ENCODE measurements at regions not wholly inside any gene's neighbourhood (a gene's known extent, or its start where the extent isn't known, plus 50 kb on each side); places are given as distances from the start of the nearest gene placed in this dataset.

GRCh38 chr1:55412060-55412459 lies 196.9 kb upstream of the USP24 start:
- no peak for DNase-seq
- intact Hi-C loops (cut with DNase I): no loop called here

DNA sequence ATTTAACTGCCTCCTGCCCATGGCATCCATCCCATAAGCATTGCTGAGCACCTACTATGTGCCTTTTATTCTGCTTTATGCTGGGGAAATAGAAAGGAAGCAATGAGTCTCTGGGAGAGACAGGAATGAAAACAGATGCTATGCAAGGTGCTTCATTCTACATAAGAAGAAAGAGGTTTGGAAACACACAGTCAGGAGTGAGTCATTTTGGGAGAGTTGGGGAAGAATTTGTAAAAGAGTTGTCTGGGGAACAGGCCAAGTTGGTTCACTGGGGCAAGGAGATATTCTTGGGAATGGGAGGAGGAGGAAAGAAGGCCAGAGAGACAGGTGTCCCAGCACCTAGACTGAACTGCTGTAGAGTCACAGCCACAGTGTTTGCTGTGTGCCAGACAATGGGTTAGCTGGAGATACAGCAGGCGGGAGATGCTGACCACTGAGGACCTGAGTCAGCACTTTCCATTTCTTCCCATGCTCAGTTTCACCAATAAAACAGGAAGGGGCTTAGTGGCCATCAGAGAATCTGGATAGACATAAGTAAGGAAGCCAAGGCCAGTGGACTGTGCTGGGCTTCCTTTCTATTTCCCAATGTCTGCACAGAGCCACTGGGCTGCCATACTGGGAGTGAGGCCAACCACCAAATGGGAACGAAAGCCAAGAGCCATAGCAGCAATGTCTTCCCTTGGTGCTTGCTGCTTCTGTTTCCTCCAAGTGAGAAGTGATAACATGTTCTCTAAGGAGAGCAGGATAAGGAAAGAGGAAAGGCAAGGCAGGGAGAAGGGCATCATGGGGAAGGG lies 187.7 kb upstream of the USP24 start:
- DNase-seq: no peak
- intact Hi-C loops (cut with DNase I): no loop called here

GRCh38 chr1:55402142-55402541 lies 187.0 kb upstream of the USP24 start:
- no peak for DNase-seq
- intact Hi-C loops (cut with DNase I): no loop called here

GRCh38 chr1:55400508-55400907 lies 185.3 kb upstream of the USP24 start:
- intact Hi-C loops (cut with DNase I): no loop called here

DNA sequence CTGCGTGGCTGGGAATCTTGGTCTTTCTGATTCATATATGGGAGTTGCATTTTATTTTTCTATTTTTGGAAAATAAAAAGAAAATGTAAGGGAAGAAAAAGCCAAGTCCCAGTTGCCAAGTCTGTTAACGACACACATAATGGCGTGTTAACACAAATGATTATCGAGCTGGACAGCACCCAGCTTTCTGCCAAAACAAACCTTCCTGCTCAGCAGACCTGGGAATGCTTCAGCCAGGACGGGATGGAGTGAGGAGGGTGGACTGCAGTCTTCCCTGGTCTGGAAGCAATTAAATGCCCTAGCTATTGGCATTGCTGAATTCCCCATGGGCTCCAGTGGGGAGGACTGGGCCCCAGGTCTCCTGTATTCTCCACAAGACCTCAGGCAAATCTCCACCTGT lies 184.2 kb upstream of the USP24 start:
- DNase-seq: no peak
- intact Hi-C loops (cut with DNase I): no loop called here

More at GRCh38 chr1:55400508-55400907, 185.3 kb upstream of the USP24 start:
- no peak for DNase-seq

- intact Hi-C loops (cut with DNase I): no loop called here
- no peak for DNase-seq
These were observed 181.3 kb upstream of the USP24 start for GRCh38 chr1:55396381-55396891.

DNA sequence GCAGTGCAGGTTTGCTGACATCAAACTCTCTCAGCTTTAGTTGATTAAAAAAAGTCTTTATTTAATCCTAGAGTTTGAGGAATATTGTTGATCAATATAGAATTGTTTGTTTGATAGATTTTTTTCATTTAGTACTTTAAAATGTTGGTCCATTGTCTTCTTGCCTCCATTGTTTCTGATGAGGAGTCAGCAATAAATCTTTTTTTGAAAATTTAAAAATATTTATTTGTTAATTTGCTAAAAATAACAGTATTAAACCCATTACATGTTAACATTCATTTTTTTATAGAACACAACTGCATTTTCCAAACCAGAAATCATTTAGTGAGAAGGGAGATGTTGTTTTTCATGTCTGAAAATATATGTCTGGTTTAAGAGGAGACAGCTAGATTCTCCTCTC lies 173.8 kb upstream of the USP24 start:
- DNase-seq: no peak
- intact Hi-C loops (cut with DNase I): no loop called here

- intact Hi-C loops (cut with DNase I): no loop called here
- DNase-seq: no peak
These were observed 172.0 kb upstream of the USP24 start for GRCh38 chr1:55387145-55387544.

DNA sequence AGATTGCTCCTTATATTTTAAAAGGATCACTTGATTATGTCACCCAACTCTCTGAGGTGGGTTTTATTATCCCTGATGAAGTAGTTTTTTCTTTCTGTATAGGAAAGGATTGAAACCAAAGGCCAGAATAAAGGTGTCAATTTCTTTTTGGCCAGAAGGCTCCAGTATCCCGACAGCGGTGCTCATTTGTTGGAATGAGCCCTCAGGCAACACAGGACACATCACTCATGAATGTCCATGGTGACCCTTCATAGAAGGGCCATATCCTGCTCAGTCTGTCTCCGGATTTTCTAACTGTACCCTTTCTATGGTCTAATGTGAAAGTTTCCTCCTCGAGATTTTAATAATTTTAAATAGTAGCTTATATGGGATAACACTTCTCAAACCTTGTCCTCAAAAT lies 171.3 kb upstream of the USP24 start:
- intact Hi-C loops (cut with DNase I): no loop called here
- DNase-seq: no peak

DNA sequence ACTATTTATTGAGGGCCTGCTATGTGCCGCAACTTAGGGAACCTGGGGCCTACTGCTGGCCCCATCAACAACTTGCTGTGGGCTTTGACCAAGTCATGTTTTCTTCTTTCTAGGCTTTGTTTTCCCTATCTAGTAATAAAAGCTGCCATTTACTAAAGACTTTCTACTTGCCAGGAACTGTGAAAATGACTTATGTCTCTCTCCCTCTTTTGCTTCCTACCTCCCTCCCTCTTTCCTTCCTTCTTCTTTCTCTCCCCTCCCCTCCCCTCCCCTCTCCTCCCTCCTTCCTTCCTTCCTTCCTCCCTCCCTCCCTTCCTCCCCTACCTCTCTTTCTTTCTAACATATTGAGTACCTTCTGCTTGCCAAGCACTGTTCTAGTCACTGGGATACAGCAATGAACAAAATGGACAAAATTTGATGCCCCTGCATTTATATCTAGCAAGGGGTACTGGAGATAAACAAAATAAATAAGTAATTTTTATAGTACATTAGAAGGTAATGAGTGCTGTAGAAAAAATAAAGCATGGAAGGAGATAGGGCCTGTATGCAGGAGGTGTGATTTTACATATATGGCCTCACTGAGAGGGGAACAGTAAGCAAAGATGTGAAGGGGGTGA lies 170.3 kb upstream of the USP24 start:
- no peak for DNase-seq

DNA sequence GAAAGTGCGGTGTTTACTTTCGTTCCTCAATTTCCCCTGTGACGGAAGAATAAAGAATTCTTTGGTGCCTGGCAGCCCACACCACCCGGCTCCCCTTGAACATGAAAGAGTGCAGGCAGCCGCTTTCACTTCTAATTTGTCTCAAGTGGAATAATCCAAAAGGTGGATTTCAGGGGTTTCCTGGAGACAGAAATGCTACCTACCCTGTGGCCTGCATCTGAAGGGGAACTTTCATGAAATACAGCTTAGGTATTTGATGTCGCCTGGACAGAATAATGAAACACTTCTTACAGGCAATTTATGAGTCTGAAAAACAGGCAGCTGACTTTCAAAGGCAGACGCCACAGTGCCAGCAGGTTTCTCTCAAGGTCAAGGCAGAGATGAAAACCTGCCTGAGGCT lies 169.5 kb upstream of the USP24 start:
- no peak for DNase-seq
- intact Hi-C loops (cut with DNase I): no loop called here

More for the DNA sequence above, 170.3 kb upstream of the USP24 start:
- intact Hi-C loops (cut with DNase I): no loop called here

DNA sequence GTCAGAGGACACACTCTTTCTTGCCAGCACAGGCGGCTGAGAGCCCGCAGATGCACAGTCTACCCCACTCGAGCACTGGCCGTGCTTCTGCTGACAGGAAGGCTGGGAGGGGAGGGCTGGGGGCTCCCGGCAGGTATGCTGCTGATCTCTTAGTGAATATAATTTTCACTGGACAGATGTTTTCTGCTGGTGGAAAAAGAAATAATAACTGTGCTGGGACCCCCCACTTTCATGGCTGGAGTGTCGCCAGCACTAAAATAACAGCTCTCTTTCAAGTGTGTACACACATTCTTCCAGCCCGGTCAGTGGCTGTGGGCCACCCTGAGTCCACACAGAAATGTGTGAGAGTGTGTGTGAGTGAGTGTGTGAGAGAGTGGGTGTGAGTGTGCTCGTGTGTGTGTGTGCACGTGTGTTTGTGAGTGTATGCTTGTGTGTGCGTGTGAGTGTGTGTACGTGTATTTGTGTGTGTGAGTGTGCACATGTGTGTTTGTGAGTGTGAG lies 167.7 kb upstream of the USP24 start:
- intact Hi-C loops (cut with DNase I): no loop called here
- DNase-seq: no peak

DNA sequence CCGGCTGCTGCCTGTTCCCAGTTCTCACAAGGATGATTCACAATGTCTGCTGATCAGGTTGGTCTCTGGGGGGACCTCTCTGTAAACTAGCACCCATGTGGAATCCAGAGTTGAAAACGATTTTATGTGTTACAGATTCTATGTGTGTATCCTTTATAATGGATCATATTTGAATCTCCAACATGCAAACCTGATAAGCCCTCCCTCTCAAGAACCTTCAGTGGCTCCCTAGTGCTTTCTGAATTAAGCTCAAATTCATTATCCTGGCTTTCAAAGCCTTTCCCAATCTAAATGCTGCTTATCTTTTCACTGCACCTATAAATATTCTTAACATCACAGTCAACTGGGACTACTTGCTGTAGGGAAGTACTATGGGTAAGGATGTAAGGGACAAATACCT lies 166.8 kb upstream of the USP24 start:
- intact Hi-C loops (cut with DNase I): no loop called here
- DNase-seq: no peak

GRCh38 chr1:55381491-55381890 lies 166.3 kb upstream of the USP24 start:
- intact Hi-C loops (cut with DNase I): no loop called here
- no peak for DNase-seq

DNA sequence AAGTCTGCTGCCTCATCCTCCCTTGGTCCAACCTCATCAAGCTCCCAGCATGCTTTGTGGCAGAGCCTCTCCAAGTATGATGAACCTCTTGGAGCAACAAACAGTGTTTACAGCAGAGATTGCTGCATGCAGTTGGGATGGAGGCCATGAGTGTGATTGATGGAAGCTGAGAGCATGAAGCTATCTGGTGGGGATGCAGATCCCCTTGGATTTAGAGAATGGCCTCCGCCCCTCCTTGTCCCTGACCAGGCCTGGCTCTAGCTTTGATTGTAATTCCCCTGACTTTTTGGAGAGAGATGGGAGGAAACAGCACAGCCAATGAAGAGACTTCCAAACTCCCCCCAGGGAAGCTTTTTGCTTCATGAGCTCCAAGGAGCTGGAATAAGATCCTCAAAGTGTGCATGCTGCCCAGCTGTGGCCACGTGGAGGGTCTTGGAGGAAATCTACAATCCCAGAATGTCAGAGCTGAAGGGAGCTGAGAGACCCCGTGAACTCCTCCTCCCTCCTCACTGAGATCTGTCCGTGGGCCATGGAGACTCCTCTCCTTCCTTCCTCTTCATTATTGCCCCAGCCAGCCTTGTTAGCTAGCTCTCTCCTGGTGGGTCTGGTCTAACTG lies 165.3 kb upstream of the USP24 start:
- no peak for DNase-seq
- intact Hi-C loops (cut with DNase I): no loop called here

GRCh38 chr1:55378582-55378981 lies 163.4 kb upstream of the USP24 start:
- intact Hi-C loops (cut with DNase I): loop anchor here (10.0 kb wide), 1 partner anchor 1206 kb away; no protein-coding TSS in a partner anchor
- peak in 6 of 42 donors; percentile 15 to 56 (median 31) for DNase-seq

GRCh38 chr1:55376897-55377296 lies 161.7 kb upstream of the USP24 start:
- DNase-seq: no peak
- intact Hi-C loops (cut with DNase I): loop anchor here (10.0 kb wide), 1 partner anchor 1208 kb away; no protein-coding TSS in a partner anchor

- intact Hi-C loops (cut with DNase I): loop anchor here (10.0 kb wide), 1 partner anchor 1209 kb away; no protein-coding TSS in a partner anchor
- DNase-seq: peak in 39 of 42 donors; percentile 6 to 88 (median 64)
These were observed 160.6 kb upstream of the USP24 start for GRCh38 chr1:55375617-55376258.
